COLO668 (cell line): ENCODE measurements at regions not wholly inside any gene's neighbourhood (a gene's known extent, or its start where the extent isn't known, plus 50 kb on each side); places are given as distances from the start of the nearest gene placed in this dataset.
"Not testable (repeated sequence)": the region's sequence is repeated elsewhere in the genome, so short reads cannot be mapped to it uniquely, and the experiment has no call there.

Experiments
- DNase-seq: peaks from one replicate; lab custom pipeline; 2025; ENCODE audit not compliant: unreplicated experiment; lab: John Stamatoyannopoulos, UW

DNA sequence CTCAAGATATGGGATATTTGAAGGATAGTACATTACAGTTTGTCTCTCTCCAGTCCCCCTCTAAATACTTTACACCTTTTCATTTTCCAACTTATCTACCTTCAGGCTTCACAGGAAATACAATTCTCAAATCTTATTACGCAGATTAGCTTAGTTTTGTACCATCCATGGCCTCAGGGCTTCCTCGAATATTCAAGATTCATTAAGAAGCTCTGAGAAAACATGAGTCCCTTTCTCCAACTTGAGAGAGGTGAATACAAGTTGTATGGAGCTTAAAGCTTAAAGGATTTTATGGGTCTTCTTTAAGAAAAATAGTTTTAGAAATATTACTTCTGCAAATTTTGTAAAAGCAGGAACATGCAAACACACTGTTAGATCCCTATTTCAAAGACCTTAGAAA, 1212.5 kb downstream of the GALC start:
- no peak for DNase-seq

GRCh38 chr14:86779416-86779815, 1213.6 kb downstream of the GALC start:
- DNase-seq, result no peak

DNA sequence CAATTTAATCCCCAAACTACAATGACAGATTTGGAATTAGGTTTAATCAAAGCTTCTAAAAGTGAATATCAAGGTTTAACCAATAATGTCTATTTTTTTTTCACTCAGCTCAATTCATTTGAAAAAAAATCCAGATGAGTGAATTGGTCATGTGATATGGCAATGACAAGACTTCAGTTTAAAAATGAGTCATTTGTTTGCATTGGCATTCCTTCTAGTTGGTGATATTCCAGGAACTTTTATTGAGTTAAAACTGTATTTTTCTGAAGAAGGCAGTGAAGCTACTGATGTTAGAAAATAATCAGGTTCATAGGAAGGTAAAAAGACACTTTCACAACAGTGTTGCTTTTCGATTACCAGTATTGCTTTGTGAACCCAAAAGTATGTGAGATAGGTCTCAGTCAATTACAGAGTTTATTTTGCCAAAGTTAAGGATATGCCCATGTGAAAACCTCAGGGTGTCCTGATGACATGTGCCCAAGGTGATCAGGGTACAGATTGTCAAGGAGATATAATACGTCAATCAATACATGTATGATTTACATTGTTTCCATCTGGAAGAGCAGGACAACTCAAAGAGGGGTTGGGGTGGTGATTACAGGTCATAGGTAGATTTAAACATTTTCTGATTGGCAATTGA, 1214.9 kb downstream of the GALC start:
- DNase-seq, result no peak

GRCh38 chr14:86775896-86776295, 1217.1 kb downstream of the GALC start:
- not testable (repeated sequence) for DNase-seq

DNA sequence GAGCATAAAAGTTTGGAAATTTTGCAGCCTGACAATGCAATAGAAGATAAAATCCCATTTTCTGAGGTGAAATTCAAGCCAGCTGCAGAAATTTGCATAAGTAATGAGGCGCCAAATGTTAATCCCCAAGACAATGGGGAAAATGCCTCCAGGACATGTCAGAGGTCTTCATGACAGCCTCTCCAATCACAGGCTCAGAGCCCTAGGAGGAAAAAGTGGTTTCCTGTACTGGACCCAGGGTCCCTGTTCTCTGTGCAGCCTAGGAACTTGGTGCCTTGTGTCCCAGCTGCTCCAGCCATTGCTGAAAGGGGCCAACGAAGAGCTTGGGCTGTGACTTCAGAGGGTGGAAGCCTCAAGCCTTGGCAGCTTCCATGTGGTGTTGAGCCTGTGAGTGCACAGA, 1218.1 kb downstream of the GALC start:
- no peak for DNase-seq

GRCh38 chr14:86772075-86772474, 1220.9 kb downstream of the GALC start:
- DNase-seq, result no peak

GRCh38 chr14:86770186-86770585, 1222.8 kb downstream of the GALC start:
- DNase-seq, result no peak

- no peak for DNase-seq
Measured at GRCh38 chr14:86766469-86766868, 1226.5 kb downstream of the GALC start.

- DNase-seq, result no peak
Measured at GRCh38 chr14:86761611-86762010, 1231.4 kb downstream of the GALC start.

- DNase-seq, result no peak
Measured at GRCh38 chr14:86756521-86757190, 1226.7 kb downstream of the FLRT2 start.

GRCh38 chr14:86750488-86750887, 1220.5 kb downstream of the FLRT2 start:
- not testable (repeated sequence) for DNase-seq

DNA sequence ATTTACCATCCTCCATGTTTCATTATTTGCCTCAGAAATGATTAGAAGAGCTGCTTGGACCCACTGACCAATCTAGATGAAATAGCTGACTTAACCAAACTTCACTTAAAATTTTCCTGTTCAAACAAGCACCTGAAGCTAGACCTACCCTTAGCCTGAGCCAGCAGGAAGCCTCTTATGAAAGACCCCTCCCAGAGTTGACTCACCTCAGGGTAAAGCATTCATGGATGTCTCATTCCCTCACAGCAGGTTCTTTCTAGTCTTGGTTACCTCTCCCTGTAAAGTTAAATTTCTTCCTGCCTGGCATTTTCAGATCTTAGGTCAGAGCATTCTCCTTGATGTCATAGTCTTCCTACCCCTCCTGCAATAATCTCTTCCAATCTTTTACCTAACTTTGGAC, 1209.8 kb downstream of the FLRT2 start:
- DNase-seq, result no peak

DNA sequence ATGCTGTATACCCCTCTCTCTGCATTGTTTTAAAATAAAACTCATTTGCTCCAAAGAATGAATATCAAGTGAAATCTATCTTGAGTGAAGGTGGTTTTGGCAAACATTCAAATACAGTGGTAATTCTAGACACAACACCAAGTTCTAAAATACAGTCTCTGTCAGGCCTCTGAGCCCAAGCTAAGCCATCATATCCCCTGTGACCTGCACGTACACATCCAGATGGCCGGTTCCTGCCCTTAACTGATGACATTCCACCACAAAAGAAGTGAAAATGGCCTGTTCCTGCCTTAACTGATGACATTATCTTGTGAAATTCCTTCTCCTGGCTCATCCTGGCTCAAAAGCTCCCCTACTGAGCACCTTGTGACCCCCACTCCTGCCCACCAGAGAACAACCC, 1201.5 kb downstream of the FLRT2 start:
- not testable (repeated sequence) for DNase-seq

DNA sequence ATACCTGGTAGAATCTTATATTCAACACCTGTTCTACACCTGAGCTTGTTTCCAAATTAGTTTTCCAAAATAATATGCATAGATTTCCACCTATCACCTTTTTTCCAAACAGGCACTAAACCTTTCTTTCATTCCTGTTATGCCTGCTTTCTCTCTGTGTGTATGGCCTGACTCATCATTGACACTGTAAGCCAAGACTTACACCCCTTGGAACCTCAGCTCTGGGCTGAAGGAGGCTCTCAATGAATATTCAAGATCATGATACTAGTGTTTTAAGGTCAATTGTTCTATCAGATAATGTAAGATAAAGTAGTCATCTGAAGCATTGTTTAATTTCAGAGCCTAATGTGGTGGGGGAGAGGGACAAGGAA, 1193.3 kb downstream of the FLRT2 start:
- no peak for DNase-seq

GRCh38 chr14:86722612-86723253, 1192.8 kb downstream of the FLRT2 start:
- DNase-seq, result no peak

- no peak for DNase-seq
Measured at GRCh38 chr14:86714575-86714974, 1184.6 kb downstream of the FLRT2 start.

GRCh38 chr14:86714153-86714552, 1184.2 kb downstream of the FLRT2 start:
- DNase-seq, result no peak

DNA sequence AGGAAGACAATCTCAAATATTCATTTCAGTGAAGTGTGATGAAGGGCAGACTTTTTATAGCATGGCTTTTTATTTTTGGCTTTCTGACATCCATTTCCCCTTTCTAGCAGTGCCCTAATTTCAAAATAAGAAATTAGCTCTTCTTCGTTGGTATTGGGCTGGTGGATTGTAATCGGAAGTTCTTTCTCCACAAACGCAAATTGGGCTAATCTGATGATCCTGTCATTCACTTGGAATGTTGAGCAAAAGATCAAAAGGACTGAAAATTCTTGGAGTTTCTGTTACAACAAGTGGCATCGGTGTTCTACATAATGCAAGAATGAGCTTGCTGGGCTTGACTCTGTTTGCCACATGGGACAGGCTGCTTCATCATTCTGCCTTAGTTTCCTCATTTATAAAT, 1182.8 kb downstream of the FLRT2 start:
- DNase-seq, result no peak

DNA sequence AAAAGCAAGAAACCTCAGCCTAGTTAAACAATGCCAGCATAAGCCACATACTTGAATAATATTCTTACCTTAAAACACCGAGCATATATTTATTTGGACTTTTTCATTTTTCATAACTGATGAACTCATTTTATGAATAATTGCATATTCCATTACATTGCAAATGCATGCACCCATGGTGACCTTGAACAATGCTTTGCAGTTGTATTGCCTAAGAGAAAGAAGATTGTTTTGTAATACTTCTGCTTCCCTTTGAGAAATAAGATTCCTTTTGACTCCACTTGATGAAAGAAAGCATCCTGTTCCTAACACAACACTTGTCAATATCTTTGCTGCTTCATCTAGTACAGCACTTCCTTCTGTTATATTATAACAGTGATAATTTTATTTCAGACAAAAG, 1182.2 kb downstream of the FLRT2 start:
- DNase-seq, result no peak

DNA sequence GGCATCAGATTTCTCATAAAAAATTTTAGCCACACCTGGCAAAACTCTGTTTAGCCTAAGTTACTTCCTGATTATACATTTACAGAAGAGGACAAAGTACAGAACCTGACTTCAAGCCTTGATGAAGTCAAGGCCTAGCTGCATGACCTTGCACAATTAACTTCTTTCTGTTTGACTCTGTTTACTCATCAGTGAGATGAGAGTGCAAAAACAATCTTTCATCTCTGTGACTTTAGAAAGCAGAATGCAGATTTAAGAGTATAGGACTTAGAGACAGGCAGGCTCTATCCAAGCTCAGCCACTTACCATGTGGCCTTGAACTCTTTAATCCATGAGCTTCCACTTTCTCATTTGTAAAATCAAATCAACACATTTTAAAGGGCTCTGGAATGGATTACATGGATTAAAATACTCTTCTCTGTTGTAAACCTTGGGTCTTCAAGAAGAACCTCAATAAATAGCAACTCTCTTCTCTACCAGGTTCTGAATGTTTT, 1178.9 kb downstream of the FLRT2 start:
- no peak for DNase-seq

DNA sequence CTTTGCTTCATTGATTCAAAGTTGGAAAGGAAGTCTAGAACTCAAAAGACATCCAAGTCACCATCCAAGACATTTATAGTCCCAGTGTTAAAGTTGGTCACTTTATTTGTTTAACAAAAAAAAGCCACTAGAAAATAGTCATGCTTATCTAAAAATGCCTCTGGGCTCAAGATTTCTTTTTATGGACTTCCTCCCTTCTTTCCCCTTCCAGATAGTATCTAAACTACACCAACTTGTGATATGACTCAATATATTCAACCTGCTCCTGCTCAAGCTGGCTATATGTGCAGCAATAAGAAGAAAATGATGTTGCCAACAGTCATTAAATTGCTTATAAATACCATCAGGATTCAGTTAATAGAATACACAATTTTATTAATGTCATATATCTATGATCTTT, 1177.1 kb downstream of the FLRT2 start:
- no peak for DNase-seq

GRCh38 chr14:86683561-86683960, 1153.6 kb downstream of the FLRT2 start:
- DNase-seq, result no peak
